Stimulated activated CD4-positive, alpha-beta T cell treated with anti-CD3 and anti-CD28 coated beads, Interleukin-2, amount 100 ng/mL, for 48 hours (primary cell): ENCODE measurements at regions not wholly inside any gene's neighbourhood (a gene's known extent, or its start where the extent isn't known, plus 50 kb on each side); places are given as distances from the start of the nearest gene placed in this dataset.

Experiments
- DNase-seq, 2 donors: peaks; one replicate each; pipeline ENCODE4 v3.0.0-alpha.2; 2020

- no peak for DNase-seq
These were observed 835.6 kb upstream of the GRAMD2B start for GRCh38 chr5:125587631-125588030.

- DNase-seq: no peak
These were observed 830.4 kb upstream of the GRAMD2B start for GRCh38 chr5:125592856-125593255.

- no peak for DNase-seq
These were observed 828.1 kb upstream of the GRAMD2B start for GRCh38 chr5:125595095-125595494.

GRCh38 chr5:125595845-125596244 is 827.4 kb upstream of the GRAMD2B start:
- no peak for DNase-seq

GRCh38 chr5:125597338-125597737 is 825.9 kb upstream of the GRAMD2B start:
- no peak for DNase-seq

- DNase-seq: no peak
These were observed 822.6 kb upstream of the GRAMD2B start for GRCh38 chr5:125600559-125600958.

- DNase-seq: no peak
These were observed 821.0 kb upstream of the GRAMD2B start for GRCh38 chr5:125602184-125602583.

- no peak for DNase-seq
These were observed 819.9 kb upstream of the GRAMD2B start for GRCh38 chr5:125603321-125603720.

- no peak for DNase-seq
These were observed 819.1 kb upstream of the GRAMD2B start for GRCh38 chr5:125604104-125604503.

GRCh38 chr5:125607018-125607417 is 816.2 kb upstream of the GRAMD2B start:
- no peak for DNase-seq

GRCh38 chr5:125609011-125609410 is 814.2 kb upstream of the GRAMD2B start:
- no peak for DNase-seq

- DNase-seq: no peak
These were observed 812.3 kb upstream of the GRAMD2B start for GRCh38 chr5:125610892-125611291.

- no peak for DNase-seq
These were observed 811.7 kb upstream of the GRAMD2B start for GRCh38 chr5:125611541-125611940.

GRCh38 chr5:125612181-125612721 is 811.0 kb upstream of the GRAMD2B start:
- no peak for DNase-seq

GRCh38 chr5:125612776-125613175 is 810.4 kb upstream of the GRAMD2B start:
- no peak for DNase-seq

- no peak for DNase-seq
These were observed 793.0 kb upstream of the GRAMD2B start for GRCh38 chr5:125630237-125630636.

GRCh38 chr5:125633523-125633922 is 789.7 kb upstream of the GRAMD2B start:
- no peak for DNase-seq

GRCh38 chr5:125634216-125634835 is 788.9 kb upstream of the GRAMD2B start:
- no peak for DNase-seq

GRCh38 chr5:125639858-125640257 is 783.4 kb upstream of the GRAMD2B start:
- no peak for DNase-seq

GRCh38 chr5:125652761-125653160 is 770.4 kb upstream of the GRAMD2B start:
- no peak for DNase-seq

GRCh38 chr5:125654392-125654791 is 768.8 kb upstream of the GRAMD2B start:
- no peak for DNase-seq

- no peak for DNase-seq
These were observed 768.1 kb upstream of the GRAMD2B start for GRCh38 chr5:125655156-125655555.

GRCh38 chr5:125657936-125658335 is 765.3 kb upstream of the GRAMD2B start:
- no peak for DNase-seq

GRCh38 chr5:125659316-125660023 is 763.7 kb upstream of the GRAMD2B start:
- DNase-seq: no peak
